Kidney (tissue), 13 donors: ENCODE measurements at regions not wholly inside any gene's neighbourhood (a gene's known extent, or its start where the extent isn't known, plus 50 kb on each side); places are given as distances from the start of the nearest gene placed in this dataset.

Source experiments
- DNase-seq, 5 donors: peaks; one replicate each; pipeline ENCODE4 v3.0.0-alpha.2; 2013 to 2020
- FAIRE-seq: peaks from 2 replicates; lab custom pipeline; 2012; peaks lifted over from hg19 to GRCh38; lab: Jason Lieb, UNC
- H3K27ac ChIP-seq, 2 donors: one replicate each; pipeline ENCODE4 v1.7.0; 2013; ENCODE audit warnings: low read depth in 2 of 2, low read length in 2 of 2, inconsistent platforms in 1 of 2
- H3K27me3 ChIP-seq: one replicate; pipeline ENCODE4 v1.7.1; 2013; ENCODE audit warnings: low read length, inconsistent platforms; ENCODE audit not compliant: control insufficient read depth, insufficient read depth
- H3K36me3 ChIP-seq, 3 donors: one replicate each; pipeline versions ENCODE4 v1.7.0 to v1.7.1; 2013; ENCODE audit warnings: low read length in 3 of 3, control low read depth in 1 of 3, inconsistent platforms in 1 of 3; ENCODE audit not compliant: insufficient read depth in 3 of 3, control insufficient read depth in 2 of 3
- H3K4me1 ChIP-seq, 3 donors: one replicate each; pipeline versions ENCODE4 v1.7.0 to v1.7.1; 2013; ENCODE audit warnings: low read length in 3 of 3, inconsistent platforms in 1 of 3, low read depth in 1 of 3; ENCODE audit not compliant: control insufficient read depth in 2 of 3, insufficient read depth in 2 of 3
- H3K4me3 ChIP-seq, 3 donors: one replicate each; pipeline versions ENCODE4 v1.7.0 to v1.8.1; 2013; ENCODE audit warnings: low read length in 3 of 3, control low read depth in 1 of 3, inconsistent platforms in 1 of 3
- H3K9ac ChIP-seq, 3 donors: one replicate each; pipeline versions ENCODE4 v1.7.0 to v1.7.1; 2013; ENCODE audit warnings: low read length in 3 of 3, control low read depth in 1 of 3, inconsistent platforms in 1 of 3
- H3K9me3 ChIP-seq, 3 donors: one replicate each; pipeline versions ENCODE4 v1.7.0 to v1.7.1; 2013; ENCODE audit warnings: low read length in 3 of 3, control low read depth in 1 of 3, inconsistent platforms in 1 of 3; ENCODE audit not compliant: control insufficient read depth in 2 of 3, insufficient read depth in 1 of 3
- intact Hi-C: fragments of 100-400 bp; cut with DNase I; formaldehyde crosslinking; loops from one replicate; pipeline ENCODE4 v1.11.1; 2022
- TF ChIP-seq, protein P1 (sequence below): IDR thresholded peaks from 3 replicates; pipeline ENCODE4 v1.5.1; 2012; ENCODE audit warnings: mild to moderate bottlenecking, moderate library complexity, borderline replicate concordance; ENCODE audit not compliant: insufficient read depth; ENCODE audit errors: extremely low read depth
- donor health status: control.
- donor health status: control.
- donor health status: control.
- donor health status: control.
- donor health status: control.
- donor health status: DM: yes; HTN: yes; CAD: no.
- donor health status: Normal renal cell carcinoma (clear cell type).

DNA sequence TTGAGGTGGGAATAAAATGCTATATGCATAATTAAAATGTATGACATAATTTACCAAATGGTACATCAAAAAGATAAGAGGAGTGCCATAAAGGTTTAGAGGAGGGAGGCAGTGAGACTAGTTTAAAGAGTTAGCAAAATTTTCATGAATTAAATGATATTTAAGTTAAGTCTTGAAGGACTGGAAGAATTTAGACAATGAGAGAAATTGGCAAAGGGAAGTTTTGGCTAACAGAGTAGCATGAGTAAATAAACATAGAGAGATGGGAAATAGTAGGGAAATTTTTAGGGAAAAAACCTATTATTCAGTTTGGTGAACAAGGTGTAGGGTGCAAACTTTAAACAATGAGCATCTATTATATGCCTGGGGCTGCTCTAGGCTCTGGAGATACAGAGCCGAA, 68.8 kb downstream of the CAVIN2 start:
- Histone ChIP-seq H3K9ac (no peak overlapping the region), H3K27ac (no peak overlapping the region), H3K4me3 (no peak overlapping the region), H3K36me3 (no peaks in the 10 kb centered on the region), H3K4me1 (no peaks in the 10 kb centered on the region), H3K27me3 (no peaks in the 10 kb centered on the region), H3K9me3 (no peaks in the 10 kb centered on the region)
- intact Hi-C loops: no loop called here
- DNase-seq: no peak
- TF ChIP-seq, protein P1, sequence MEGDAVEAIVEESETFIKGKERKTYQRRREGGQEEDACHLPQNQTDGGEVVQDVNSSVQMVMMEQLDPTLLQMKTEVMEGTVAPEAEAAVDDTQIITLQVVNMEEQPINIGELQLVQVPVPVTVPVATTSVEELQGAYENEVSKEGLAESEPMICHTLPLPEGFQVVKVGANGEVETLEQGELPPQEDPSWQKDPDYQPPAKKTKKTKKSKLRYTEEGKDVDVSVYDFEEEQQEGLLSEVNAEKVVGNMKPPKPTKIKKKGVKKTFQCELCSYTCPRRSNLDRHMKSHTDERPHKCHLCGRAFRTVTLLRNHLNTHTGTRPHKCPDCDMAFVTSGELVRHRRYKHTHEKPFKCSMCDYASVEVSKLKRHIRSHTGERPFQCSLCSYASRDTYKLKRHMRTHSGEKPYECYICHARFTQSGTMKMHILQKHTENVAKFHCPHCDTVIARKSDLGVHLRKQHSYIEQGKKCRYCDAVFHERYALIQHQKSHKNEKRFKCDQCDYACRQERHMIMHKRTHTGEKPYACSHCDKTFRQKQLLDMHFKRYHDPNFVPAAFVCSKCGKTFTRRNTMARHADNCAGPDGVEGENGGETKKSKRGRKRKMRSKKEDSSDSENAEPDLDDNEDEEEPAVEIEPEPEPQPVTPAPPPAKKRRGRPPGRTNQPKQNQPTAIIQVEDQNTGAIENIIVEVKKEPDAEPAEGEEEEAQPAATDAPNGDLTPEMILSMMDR: no peak
- no peak for FAIRE-seq

DNA sequence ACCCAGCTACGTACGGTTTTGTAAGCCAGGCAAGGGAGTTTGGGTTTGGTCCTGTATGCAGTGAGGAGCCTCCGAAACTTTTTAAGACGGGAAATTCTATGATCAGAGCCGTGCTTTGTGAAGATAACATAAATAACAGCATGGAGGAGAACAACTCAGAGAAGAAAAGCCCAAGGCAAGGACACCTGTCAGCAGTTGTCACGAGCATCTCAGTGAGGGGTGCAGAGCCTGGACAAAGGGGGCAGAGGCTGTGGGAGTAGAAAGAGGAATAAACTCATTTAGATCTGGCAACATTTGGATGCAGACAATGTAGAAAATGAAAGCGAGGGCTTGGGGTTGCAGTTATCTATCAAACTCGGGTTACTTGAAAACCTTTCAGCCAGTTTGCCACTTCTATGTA, 64.5 kb downstream of the CAVIN2 start:
- Histone ChIP-seq H3K27me3 (no peaks in the 10 kb centered on the region), H3K4me1 (no peaks in the 10 kb centered on the region), H3K4me3 (no peak overlapping the region), H3K9ac (no peak overlapping the region), H3K27ac (no peak overlapping the region), H3K9me3 (no peaks in the 10 kb centered on the region), H3K36me3 (no peaks in the 10 kb centered on the region)
- DNase-seq: no peak
- no peak for FAIRE-seq
- intact Hi-C loops: no loop called here
- TF ChIP-seq, protein P1: no peak

DNA sequence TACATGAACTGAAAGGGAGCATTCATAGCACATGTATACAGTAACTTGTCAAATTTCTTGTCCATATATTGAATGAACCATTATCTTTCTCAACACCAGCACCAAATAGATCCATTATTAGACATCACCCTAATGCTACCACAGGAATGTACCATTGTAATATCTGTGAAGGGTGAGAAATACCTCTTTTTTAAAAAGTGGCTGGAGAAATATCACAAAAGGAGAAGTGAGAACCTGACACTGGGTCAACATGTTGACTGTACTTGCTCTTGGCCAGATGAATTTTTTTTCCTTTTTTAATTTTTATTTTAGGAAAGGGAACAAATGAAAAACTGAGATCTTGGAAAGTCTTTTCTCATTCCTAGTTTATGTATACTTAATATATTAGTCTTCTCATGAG, 63.5 kb downstream of the CAVIN2 start:
- Histone ChIP-seq H3K36me3 (no peaks in the 10 kb centered on the region), H3K27ac (no peak overlapping the region), H3K9ac (no peak overlapping the region), H3K9me3 (no peaks in the 10 kb centered on the region), H3K4me1 (no peaks in the 10 kb centered on the region), H3K27me3 (no peaks in the 10 kb centered on the region), H3K4me3 (no peak overlapping the region)
- intact Hi-C loops: no loop called here
- DNase-seq: no peak
- no peak for FAIRE-seq
- TF ChIP-seq, protein P1: no peak
